HepG2 (cell line): ENCODE measurements at regions not wholly inside any gene's neighbourhood (a gene's known extent, or its start where the extent isn't known, plus 50 kb on each side); places are given as distances from the start of the nearest gene placed in this dataset.

ENCODE experiments used
- ATAC-seq: fragments of 200-7000 bp; cut with Tn5 transposase; 3 replicates; pipeline ENCODE4 v1.9.1; 2020; ENCODE audit warnings: mild to moderate bottlenecking, moderate library complexity
- BruUV-seq: library from RNA; stranded (reverse); fragments of 400-500 nt; replicated peaks from 2 replicates; lab custom pipeline; 2021; lab: Mats Ljungman, UMichigan
- CTCF ChIA-PET: fragments of 300-600 bp; formaldehyde crosslinking; extraction: SDS; loops from one replicate; lab custom pipeline; 2021; ENCODE audit warnings: low total read pairs, inconsistent platforms, low intra/inter-chr PET ratio; lab: Yijun Ruan, JAX
- POLR2A ChIA-PET: fragments of 350-600 bp; sonication (Branson Sonifier 250); formaldehyde crosslinking; loops from one replicate; lab custom pipeline; 2020; ENCODE audit warnings: antibody characterized with exemption, inconsistent platforms; lab: Yijun Ruan, JAX
- DNase-seq: peaks from one replicate; pipeline ENCODE4 v3.0.0-alpha.2; 2015; ENCODE audit warnings: low spot score
- FAIRE-seq: peaks from 3 replicates; lab custom pipeline; 2011; peaks lifted over from hg19 to GRCh38; lab: Jason Lieb, UNC
- H2AFZ ChIP-seq: one replicate; pipeline ENCODE4 v1.6.1; 2011; ENCODE audit warnings: low read length, inconsistent platforms
- H3K27ac ChIP-seq: fragments of 300-600 bp; 3 replicates; pipeline ENCODE4 v1.8.0; 2011; ENCODE audit warnings: mixed run types, mild to moderate bottlenecking, mixed read lengths, low read length, inconsistent platforms; ENCODE audit not compliant: insufficient read depth; ENCODE audit errors: extremely low read length
- H3K27me3 ChIP-seq, 2 experiments: fragments of 200-600 bp in 1 of 2; 2 replicates in 1 of 2; 3 replicates in 1 of 2; pipeline versions ENCODE4 v1.6.0 to v1.8.0; 2011; ENCODE audit warnings: low read length in 2 of 2, mild to moderate bottlenecking in 2 of 2, moderate library complexity in 2 of 2, inconsistent platforms in 1 of 2; ENCODE audit not compliant: insufficient read depth in 2 of 2, control insufficient read depth in 1 of 2
- H3K36me3 ChIP-seq, 2 experiments: fragments of 200-600 bp in 1 of 2; replicated peaks in 1 of 2; 2 replicates in 1 of 2; 3 replicates in 1 of 2; pipeline versions ENCODE4 v1.5.1 to v1.8.0; 2011; ENCODE audit warnings: low read length in 2 of 2, inconsistent platforms in 1 of 2; ENCODE audit not compliant: insufficient read depth in 2 of 2, control insufficient read depth in 1 of 2
- H3K4me1 ChIP-seq: 2 replicates; pipeline ENCODE4 v1.5.1; 2012; ENCODE audit warnings: low read length, inconsistent platforms; ENCODE audit not compliant: insufficient read depth
- H3K4me2 ChIP-seq: 2 replicates; pipeline ENCODE4 v1.6.0; 2011; ENCODE audit warnings: low read depth, low read length, inconsistent platforms
- H3K4me3 ChIP-seq, 3 experiments: fragments of 200-600 bp in 1 of 3; sonication (generic), shearing (Covaris generic) in 1 of 3; replicated peaks in 1 of 3; 2 replicates each; pipeline ENCODE4 v1.5.1; 2011 to 2016; ENCODE audit warnings: low read length in 3 of 3, inconsistent platforms in 2 of 3, low read depth in 2 of 3, mild to moderate bottlenecking in 2 of 3, control low read depth in 1 of 3, mixed read lengths in 1 of 3; ENCODE audit not compliant: insufficient read depth in 1 of 3
- H3K79me2 ChIP-seq: one replicate; pipeline ENCODE4 v1.6.1; 2011; ENCODE audit warnings: low read length, inconsistent platforms; ENCODE audit not compliant: insufficient read depth
- H3K9ac ChIP-seq: 2 replicates; pipeline ENCODE4 v1.6.0; 2011; ENCODE audit warnings: mild to moderate bottlenecking, low read depth, low read length, inconsistent platforms; ENCODE audit not compliant: insufficient read depth
- H3K9me3 ChIP-seq: 2 replicates; pipeline ENCODE4 v1.5.1; 2012; ENCODE audit warnings: mild to moderate bottlenecking, low read length
- H4K20me1 ChIP-seq: 2 replicates; pipeline ENCODE4 v1.6.0; 2011; ENCODE audit warnings: inconsistent platforms, mild to moderate bottlenecking, low read length, moderate library complexity; ENCODE audit not compliant: insufficient read depth
- BRCA1 ChIP-seq: sonication (generic); formaldehyde crosslinking; IDR thresholded peaks from 2 replicates; pipeline ENCODE4 v1.4.0; 2020; ENCODE audit warnings: missing genetic modification reagents
- DNMT1 ChIP-seq: sonication (generic); formaldehyde crosslinking; IDR thresholded peaks from 2 replicates; pipeline ENCODE4 v1.5.1; 2020; ENCODE audit warnings: mild to moderate bottlenecking, missing genetic modification reagents
- EEA1 ChIP-seq: sonication (generic); formaldehyde crosslinking; IDR thresholded peaks from 2 replicates; pipeline ENCODE4 v1.5.1; 2020; ENCODE audit warnings: mild to moderate bottlenecking, missing genetic modification reagents, borderline replicate concordance
- ISX ChIP-seq: sonication (generic); formaldehyde crosslinking; conservative IDR thresholded peaks from 2 replicates; pipeline ENCODE4 v1.5.0; 2020; ENCODE audit warnings: missing genetic modification reagents
- JDP2 ChIP-seq: sonication (generic); formaldehyde crosslinking; IDR thresholded peaks from 2 replicates; pipeline ENCODE4 v1.8.1; 2022; ENCODE audit warnings: missing genetic modification reagents, borderline replicate concordance
- KMT2A ChIP-seq: sonication (generic); formaldehyde crosslinking; IDR thresholded peaks from 2 replicates; pipeline ENCODE4 v1.4.0; 2020; ENCODE audit warnings: missing genetic modification reagents
- MED8 ChIP-seq: sonication (generic); formaldehyde crosslinking; IDR thresholded peaks from 2 replicates; pipeline ENCODE4 v1.8.1; 2023; ENCODE audit warnings: mild to moderate bottlenecking, missing genetic modification reagents; ENCODE audit not compliant: insufficient replicate concordance
- MIER2 ChIP-seq: IDR thresholded peaks from 2 replicates; pipeline ENCODE4 v1.6.1; 2016; ENCODE audit warnings: missing biosample characterization, missing genetic modification reagents
- PTBP1 ChIP-seq: fragments of 200-400 bp; formaldehyde crosslinking; IDR thresholded peaks from 2 replicates; pipeline ENCODE4 v1.6.1; 2018; ENCODE audit warnings: low read length, low read depth; ENCODE audit not compliant: poor library complexity, severe bottlenecking
- YY1 ChIP-seq: IDR thresholded peaks from 2 replicates; pipeline ENCODE4 v1.6.1; 2011; ENCODE audit warnings: low read length, low read depth, moderate library complexity, mild to moderate bottlenecking; ENCODE audit not compliant: insufficient read depth, insufficient replicate concordance
- ZFP1 ChIP-seq: IDR thresholded peaks from 2 replicates; pipeline ENCODE4 v1.6.1; 2016
- ZFYVE20 ChIP-seq: sonication (generic); formaldehyde crosslinking; IDR thresholded peaks from 2 replicates; pipeline ENCODE4 v1.8.0; 2023; ENCODE audit warnings: low read depth, mild to moderate bottlenecking, moderate library complexity, missing genetic modification reagents, borderline replicate concordance
- ZNF296 ChIP-seq: sonication (generic); formaldehyde crosslinking; conservative IDR thresholded peaks from 2 replicates; pipeline ENCODE4 v1.5.0; 2020; ENCODE audit warnings: mild to moderate bottlenecking, missing genetic modification reagents
- ZNF629 ChIP-seq: sonication (generic); formaldehyde crosslinking; conservative IDR thresholded peaks from 2 replicates; pipeline ENCODE4 v1.5.0; 2020; ENCODE audit warnings: missing genetic modification reagents
- ZNF768 ChIP-seq: sonication (generic); formaldehyde crosslinking; IDR thresholded peaks from 2 replicates; pipeline ENCODE4 v1.4.0; 2020; ENCODE audit warnings: missing genetic modification reagents
- ZNF790 ChIP-seq: sonication (generic); formaldehyde crosslinking; IDR thresholded peaks from 2 replicates; pipeline ENCODE4 v1.8.0; 2022; ENCODE audit warnings: missing genetic modification reagents, mild to moderate bottlenecking, borderline replicate concordance
- ZNF83 ChIP-seq: sonication (generic); formaldehyde crosslinking; IDR thresholded peaks from 2 replicates; pipeline ENCODE4 v1.4.0; 2020; ENCODE audit warnings: missing genetic modification reagents, mild to moderate bottlenecking, borderline replicate concordance
- ZSCAN9 ChIP-seq: IDR thresholded peaks from 2 replicates; pipeline ENCODE4 v1.6.1; 2016; ENCODE audit warnings: borderline replicate concordance
- WGBS: methylation state at CpG from one replicate; pipeline ENCODE4 v1.1.6; 2017; ENCODE audit warnings: low lambda C conversion rate; 5-methylcytosine and 5-hydroxymethylcytosine counted together
- in situ Hi-C: cut with HindIII; loops from 2 replicates; pipeline ENCODE4 v1.10.0; 2017; ENCODE audit warnings: low pct_unique_long_range_greater_than_20kb; ENCODE audit not compliant: extremely low pct_ligation_motif_present
- intact Hi-C: fragments of 100-400 bp; cut with micrococcal nuclease; formaldehyde crosslinking; loops from one replicate; pipeline ENCODE4 v1.10.0; 2022; ENCODE audit not compliant: unreplicated experiment
- TF ChIP-seq, protein P1 (sequence below): sonication (generic); formaldehyde crosslinking; IDR thresholded peaks from 2 replicates; pipeline ENCODE4 v1.4.0; 2020; ENCODE audit warnings: missing genetic modification reagents
- TF ChIP-seq, protein P2 (sequence below), 2 experiments: IDR thresholded peaks; 2 replicates each; pipeline ENCODE4 v1.6.1; 2011 to 2012; ENCODE audit warnings: low read length in 2 of 2, borderline replicate concordance in 1 of 2, low read depth in 1 of 2, mild to moderate bottlenecking in 1 of 2, moderate library complexity in 1 of 2
- TF ChIP-seq, protein P3 (sequence below): sonication (generic); formaldehyde crosslinking; IDR thresholded peaks from 2 replicates; pipeline ENCODE4 v1.4.0; 2020; ENCODE audit warnings: mild to moderate bottlenecking, missing genetic modification reagents

DNA sequence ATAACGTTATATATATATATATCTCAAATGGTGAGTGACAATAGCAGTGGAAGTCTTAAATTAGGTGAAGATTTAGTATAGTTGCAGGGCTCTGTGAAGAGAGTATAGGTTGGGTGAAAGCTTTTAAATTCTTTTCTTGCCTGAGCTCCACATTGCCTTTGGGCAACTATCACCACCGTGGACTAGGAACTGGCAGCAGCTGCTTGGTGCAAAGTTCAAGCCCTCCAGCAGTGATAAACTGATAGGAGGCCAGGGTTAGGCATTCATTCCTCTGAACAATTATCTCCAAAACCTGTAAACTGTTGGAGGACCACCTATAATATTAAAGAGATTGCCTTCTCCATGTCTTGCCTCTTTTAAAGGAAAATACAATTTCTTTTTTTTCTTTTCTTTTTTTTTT is 91.2 kb upstream of the ATXN7L3B start (continued):
- TF ChIP-seq, protein P1, sequence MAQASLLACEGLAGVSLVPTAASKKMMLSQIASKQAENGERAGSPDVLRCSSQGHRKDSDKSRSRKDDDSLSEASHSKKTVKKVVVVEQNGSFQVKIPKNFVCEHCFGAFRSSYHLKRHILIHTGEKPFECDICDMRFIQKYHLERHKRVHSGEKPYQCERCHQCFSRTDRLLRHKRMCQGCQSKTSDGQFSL (CRISPR knock-in tag): no peak
- TF ChIP-seq ZFP1: no peak
- TF ChIP-seq EEA1 (CRISPR knock-in tag): no peak
- no peak for TF ChIP-seq KMT2A (CRISPR knock-in tag)

DNA sequence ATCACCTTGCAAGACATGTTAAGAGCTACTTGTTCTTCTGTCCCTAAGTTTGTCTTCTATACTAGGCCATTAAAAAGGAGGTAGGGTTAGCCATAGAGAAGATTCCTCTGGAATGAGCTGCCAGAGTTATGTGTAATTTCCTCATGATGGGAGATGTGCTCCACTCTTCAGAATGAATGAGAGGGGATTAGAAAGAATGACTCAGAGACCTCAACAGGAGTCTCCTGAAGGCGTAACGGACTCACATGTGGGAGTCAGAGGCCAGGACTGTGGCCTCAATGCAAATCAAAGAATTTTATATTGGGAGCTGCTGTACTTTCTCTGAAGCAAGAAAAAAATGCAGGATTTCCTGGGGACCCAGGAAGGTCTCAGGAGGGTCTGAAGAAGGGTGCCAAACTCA is 87.8 kb upstream of the ATXN7L3B start:
- Histone ChIP-seq H3K4me2 (no peak overlapping the region), H3K27ac (no peak overlapping the region), H2AFZ (no peak overlapping the region), H3K36me3 (no peaks in the 10 kb centered on the region), H3K9me3 (no peaks in the 10 kb centered on the region), H3K9ac (no peak overlapping the region), H3K79me2 (no peaks in the 10 kb centered on the region), H3K4me1 (no peaks in the 10 kb centered on the region), H4K20me1 (no peaks in the 10 kb centered on the region), H3K4me3 (no peak overlapping the region), H3K27me3 (no peaks in the 10 kb centered on the region)
- DNase-seq: no peak
- no peak for ATAC-seq
- ChIA-PET POLR2A (no interaction called here), CTCF (no interaction called here)
- in situ Hi-C loops (no loop called here), intact Hi-C loops (no loop called here)
- 35% methylated on average over 2 of the region's 2 CpGs for WGBS
- no TSS peak for BruUV-seq
- FAIRE-seq: no peak
- TF ChIP-seq ZNF83 (CRISPR knock-in tag) (no peak), ZFYVE20 (CRISPR knock-in tag) (no peak), ZNF768 (CRISPR knock-in tag) (no peak), ZNF790 (CRISPR knock-in tag) (no peak), ISX (CRISPR knock-in tag) (no peak), ZNF296 (CRISPR knock-in tag) (no peak), MED8 (CRISPR knock-in tag) (no peak), YY1 (no peak), BRCA1 (CRISPR knock-in tag) (no peak), ZSCAN9 (CRISPR knock-in tag) (no peak), PTBP1 (no peak), MIER2 (no peak), DNMT1 (CRISPR knock-in tag) (no peak), JDP2 (CRISPR knock-in tag) (no peak), ZNF629 (CRISPR knock-in tag) (no peak)
- TF ChIP-seq, protein P2, sequence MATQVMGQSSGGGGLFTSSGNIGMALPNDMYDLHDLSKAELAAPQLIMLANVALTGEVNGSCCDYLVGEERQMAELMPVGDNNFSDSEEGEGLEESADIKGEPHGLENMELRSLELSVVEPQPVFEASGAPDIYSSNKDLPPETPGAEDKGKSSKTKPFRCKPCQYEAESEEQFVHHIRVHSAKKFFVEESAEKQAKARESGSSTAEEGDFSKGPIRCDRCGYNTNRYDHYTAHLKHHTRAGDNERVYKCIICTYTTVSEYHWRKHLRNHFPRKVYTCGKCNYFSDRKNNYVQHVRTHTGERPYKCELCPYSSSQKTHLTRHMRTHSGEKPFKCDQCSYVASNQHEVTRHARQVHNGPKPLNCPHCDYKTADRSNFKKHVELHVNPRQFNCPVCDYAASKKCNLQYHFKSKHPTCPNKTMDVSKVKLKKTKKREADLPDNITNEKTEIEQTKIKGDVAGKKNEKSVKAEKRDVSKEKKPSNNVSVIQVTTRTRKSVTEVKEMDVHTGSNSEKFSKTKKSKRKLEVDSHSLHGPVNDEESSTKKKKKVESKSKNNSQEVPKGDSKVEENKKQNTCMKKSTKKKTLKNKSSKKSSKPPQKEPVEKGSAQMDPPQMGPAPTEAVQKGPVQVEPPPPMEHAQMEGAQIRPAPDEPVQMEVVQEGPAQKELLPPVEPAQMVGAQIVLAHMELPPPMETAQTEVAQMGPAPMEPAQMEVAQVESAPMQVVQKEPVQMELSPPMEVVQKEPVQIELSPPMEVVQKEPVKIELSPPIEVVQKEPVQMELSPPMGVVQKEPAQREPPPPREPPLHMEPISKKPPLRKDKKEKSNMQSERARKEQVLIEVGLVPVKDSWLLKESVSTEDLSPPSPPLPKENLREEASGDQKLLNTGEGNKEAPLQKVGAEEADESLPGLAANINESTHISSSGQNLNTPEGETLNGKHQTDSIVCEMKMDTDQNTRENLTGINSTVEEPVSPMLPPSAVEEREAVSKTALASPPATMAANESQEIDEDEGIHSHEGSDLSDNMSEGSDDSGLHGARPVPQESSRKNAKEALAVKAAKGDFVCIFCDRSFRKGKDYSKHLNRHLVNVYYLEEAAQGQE (IDR thresholded peaks at IDR 0.05; ENCODE audit: borderline replicate concordance in 1 of 2, low read depth in 1 of 2, low read length in 2 of 2): no peak
- TF ChIP-seq, protein P3, sequence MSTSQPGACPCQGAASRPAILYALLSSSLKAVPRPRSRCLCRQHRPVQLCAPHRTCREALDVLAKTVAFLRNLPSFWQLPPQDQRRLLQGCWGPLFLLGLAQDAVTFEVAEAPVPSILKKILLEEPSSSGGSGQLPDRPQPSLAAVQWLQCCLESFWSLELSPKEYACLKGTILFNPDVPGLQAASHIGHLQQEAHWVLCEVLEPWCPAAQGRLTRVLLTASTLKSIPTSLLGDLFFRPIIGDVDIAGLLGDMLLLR (CRISPR knock-in tag): no peak
